ENCODE measurements at regions not wholly inside any gene's neighbourhood (a gene's known extent, or its start where the extent isn't known, plus 50 kb on each side); places are given as distances from the start of the nearest gene placed in this dataset.

GRCh38 chr2:240343548-240343947, 91.9 kb upstream of the GPC1 start:
- Histone ChIP-seq H3K27me3 (replicated peaks in 1 of 2; ENCODE audit: control insufficient read depth in 2 of 2, insufficient read depth in 2 of 2, low read length in 1 of 2) (no peaks in the 10 kb centered on the region; a peak in 1 of 4 replicates), H3K9ac (ENCODE audit: control insufficient read depth, insufficient read depth, low read length) (no peak overlapping the region), H3K4me2 (ENCODE audit: control insufficient read depth, insufficient read depth) (no peak overlapping the region), H3K36me3 (ENCODE audit: control insufficient read depth in 2 of 2, insufficient read depth in 2 of 2, low read length in 1 of 2) (no peaks in the 10 kb centered on the region), H2AFZ (ENCODE audit: control insufficient read depth, low read depth, low read length) (no peak overlapping the region), H3K27ac (ENCODE audit: control insufficient read depth, insufficient read depth) (no peak overlapping the region), H4K20me1 (ENCODE audit: control insufficient read depth, insufficient read depth) (no peaks in the 10 kb centered on the region), H3K79me2 (ENCODE audit: control insufficient read depth, insufficient read depth, low read length) (no peaks in the 10 kb centered on the region), H3K4me1 (ENCODE audit: control insufficient read depth, insufficient read depth, low read length) (no peaks in the 10 kb centered on the region), H3K4me3 (no peak overlapping the region), H3K9me3 (replicated peaks; ENCODE audit: control insufficient read depth, insufficient read depth, low read length) (no peaks in the 10 kb centered on the region; the same call in 2 of the 3 replicates)
- 0% methylated on average over 1 of the region's 1 CpG for WGBS (ENCODE audit: insufficient coverage, insufficient replicate concordance, low lambda C conversion rate, missing lambda C conversion rate)
- in situ Hi-C loops (cut with MboI) (no loop called here), intact Hi-C loops (cut with micrococcal nuclease; ENCODE audit: unreplicated experiment) (no loop called here)
- ChIA-PET CTCF (no interaction called here), POLR2A (no interaction called here), RAD21 (ENCODE audit: unreplicated experiment) (no interaction called here), SMC1A (ENCODE audit: uncharacterized antibody, unreplicated experiment) (no interaction called here)
- FAIRE-seq = no peak
- no peak for DNase-seq (ENCODE audit: low read depth, low spot score)
- no peak for TF ChIP-seq ELK1 (IDR thresholded peaks at IDR 0.05; ENCODE audit: low read depth, low read length)
- no peak for TF ChIP-seq IKZF2 (IDR thresholded peaks at IDR 0.05)
- no peak for TF ChIP-seq ATF2 (IDR thresholded peaks at IDR 0.05; ENCODE audit: low read length)
- no peak for TF ChIP-seq JUND (IDR thresholded peaks at IDR 0.05; ENCODE audit: low read depth, low read length)
- no peak for TF ChIP-seq ASH2L (IDR thresholded peaks at IDR 0.05; ENCODE audit: borderline replicate concordance, low read depth)
- no peak for TF ChIP-seq CEBPB (IDR thresholded peaks at IDR 0.05; ENCODE audit: borderline replicate concordance in 1 of 2, low read depth in 2 of 2, low read length in 2 of 2)
- TF ChIP-seq IRF4 (IDR thresholded peaks at IDR 0.05; ENCODE audit: low read depth, low read length) = no peak
- no peak for TF ChIP-seq MAX (IDR thresholded peaks at IDR 0.05; ENCODE audit: low read depth, low read length)
- TF ChIP-seq ATF7 (IDR thresholded peaks at IDR 0.05; ENCODE audit: low read depth) = no peak
- TF ChIP-seq RBBP5 (conservative IDR thresholded peaks at IDR 0.05) = no peak
- TF ChIP-seq YBX1 (IDR thresholded peaks at IDR 0.05) = no peak
- no peak for TF ChIP-seq RELA (IDR thresholded peaks at IDR 0.05; ENCODE audit: borderline replicate concordance, partially characterized antibody)
- TF ChIP-seq NBN (IDR thresholded peaks at IDR 0.05) = no peak
- TF ChIP-seq USF1 (IDR thresholded peaks at IDR 0.05; ENCODE audit: borderline replicate concordance, extremely low read length, insufficient read depth, low read depth, low read length) = no peak
- TF ChIP-seq CHD1 (IDR thresholded peaks at IDR 0.05; ENCODE audit: low read depth, low read length) = no peak
- TF ChIP-seq PML (IDR thresholded peaks at IDR 0.05; ENCODE audit: low read length) = no peak
- no peak for TF ChIP-seq NKRF (conservative IDR thresholded peaks at IDR 0.05)
- no peak for TF ChIP-seq NR2F1 (conservative IDR thresholded peaks at IDR 0.05)
- no peak for ATAC-seq
- no TSS peak for BruUV-seq (replicated peaks)

All from GM12878 (cell line).